MCF 10A (cell line): ENCODE measurements at regions not wholly inside any gene's neighbourhood (a gene's known extent, or its start where the extent isn't known, plus 50 kb on each side); places are given as distances from the start of the nearest gene placed in this dataset.
A peak's percentile ranks its signal among the peaks of the same experiment; 100 is the strongest.

Source experiments
- BruUV-seq: library from RNA; stranded (reverse); fragments of 400-500 nt; replicated peaks from 2 replicates; lab custom pipeline; 2021; lab: Mats Ljungman, UMichigan
- CTCF ChIA-PET: fragments of 300-600 bp; sonication (Branson Sonifier 250); formaldehyde crosslinking; extraction: SDS; loops from one replicate; lab custom pipeline; 2021; ENCODE audit warnings: antibody characterized with exemption, inconsistent platforms; lab: Yijun Ruan, JAX
- POLR2A ChIA-PET: fragments of 300-600, 350-650 bp; sonication (Branson Sonifier 250); formaldehyde crosslinking; extraction: SDS; loops from one replicate; lab custom pipeline; 2020; ENCODE audit warnings: antibody characterized with exemption, inconsistent platforms; lab: Yijun Ruan, JAX
- DNase-seq: peaks from one replicate; pipeline ENCODE4 v3.0.0-alpha.2; 2018; ENCODE audit not compliant: unreplicated experiment
- H3K27ac Mint-ChIP-seq: one replicate; pipeline ENCODE4 v1.8.0; 2022; ENCODE audit warnings: mild to moderate bottlenecking, low read depth, mixed read lengths; ENCODE audit not compliant: unreplicated experiment
- H3K27me3 Mint-ChIP-seq: one replicate; pipeline ENCODE4 v1.8.0; 2022; ENCODE audit warnings: mixed read lengths; ENCODE audit not compliant: insufficient read depth, unreplicated experiment
- H3K36me3 Mint-ChIP-seq: one replicate; pipeline ENCODE4 v1.8.0; 2022; ENCODE audit warnings: mild to moderate bottlenecking, moderate library complexity, mixed read lengths; ENCODE audit not compliant: insufficient read depth, unreplicated experiment
- H3K4me1 Mint-ChIP-seq: one replicate; pipeline ENCODE4 v1.8.0; 2022; ENCODE audit warnings: mixed read lengths; ENCODE audit not compliant: insufficient read depth, unreplicated experiment
- H3K4me3 Mint-ChIP-seq: one replicate; pipeline ENCODE4 v1.8.0; 2022; ENCODE audit warnings: mild to moderate bottlenecking, moderate library complexity, mixed read lengths; ENCODE audit not compliant: unreplicated experiment
- H3K9me3 Mint-ChIP-seq: one replicate; pipeline ENCODE4 v1.8.0; 2022; ENCODE audit warnings: mixed read lengths; ENCODE audit not compliant: unreplicated experiment
- intact Hi-C: fragments of 100-400 bp; cut with micrococcal nuclease; formaldehyde crosslinking; loops from 2 replicates; pipeline ENCODE4 v1.14.1; 2022
- TF ChIP-seq, protein P1 (sequence below): fragments of 200-600 bp; IDR thresholded peaks from one replicate; pipeline ENCODE4 v1.8.0; 2022; ENCODE audit warnings: antibody characterized with exemption, mild to moderate bottlenecking; ENCODE audit not compliant: unreplicated experiment

DNA sequence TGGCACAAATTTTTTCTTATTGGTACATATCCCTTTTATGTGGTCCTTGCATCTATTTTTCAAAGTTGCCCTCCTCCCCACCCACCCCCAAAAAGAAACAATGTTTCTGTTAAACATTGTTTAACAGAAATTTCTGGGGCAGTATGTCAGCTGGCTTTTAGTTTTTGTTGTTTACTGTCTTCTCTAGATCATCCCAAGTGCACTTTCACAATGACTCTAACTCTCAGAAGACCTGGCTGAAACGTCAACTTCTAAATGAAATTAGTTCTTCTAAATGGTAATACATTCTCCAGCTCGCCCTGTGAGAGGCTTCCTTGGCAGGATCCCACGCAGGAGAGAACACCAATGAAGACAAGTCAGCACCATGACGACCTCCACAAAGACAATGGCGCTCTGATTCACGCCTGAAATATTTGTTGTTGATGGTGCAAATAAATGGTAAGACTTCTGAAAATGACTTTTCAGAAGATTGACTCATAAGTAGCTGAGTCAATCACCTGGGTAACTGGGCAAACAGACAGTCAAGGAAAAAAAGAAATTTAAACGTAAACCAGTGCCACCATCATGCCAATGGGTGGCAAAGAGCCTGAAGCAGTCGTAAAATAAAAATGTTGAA lies 293.7 kb downstream of the FZD1 start:
- intact Hi-C loops = loop anchor here (2.0 kb wide), 1 partner anchor 293 kb away; the partner anchor contains the start of gene FZD1
- TF ChIP-seq, protein P1, sequence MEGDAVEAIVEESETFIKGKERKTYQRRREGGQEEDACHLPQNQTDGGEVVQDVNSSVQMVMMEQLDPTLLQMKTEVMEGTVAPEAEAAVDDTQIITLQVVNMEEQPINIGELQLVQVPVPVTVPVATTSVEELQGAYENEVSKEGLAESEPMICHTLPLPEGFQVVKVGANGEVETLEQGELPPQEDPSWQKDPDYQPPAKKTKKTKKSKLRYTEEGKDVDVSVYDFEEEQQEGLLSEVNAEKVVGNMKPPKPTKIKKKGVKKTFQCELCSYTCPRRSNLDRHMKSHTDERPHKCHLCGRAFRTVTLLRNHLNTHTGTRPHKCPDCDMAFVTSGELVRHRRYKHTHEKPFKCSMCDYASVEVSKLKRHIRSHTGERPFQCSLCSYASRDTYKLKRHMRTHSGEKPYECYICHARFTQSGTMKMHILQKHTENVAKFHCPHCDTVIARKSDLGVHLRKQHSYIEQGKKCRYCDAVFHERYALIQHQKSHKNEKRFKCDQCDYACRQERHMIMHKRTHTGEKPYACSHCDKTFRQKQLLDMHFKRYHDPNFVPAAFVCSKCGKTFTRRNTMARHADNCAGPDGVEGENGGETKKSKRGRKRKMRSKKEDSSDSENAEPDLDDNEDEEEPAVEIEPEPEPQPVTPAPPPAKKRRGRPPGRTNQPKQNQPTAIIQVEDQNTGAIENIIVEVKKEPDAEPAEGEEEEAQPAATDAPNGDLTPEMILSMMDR = no peak
- POLR2A ChIA-PET = interaction anchor here (0.6 to 1.2 kb wide), 8 partner anchors 9 to 1228 kb away, joined by 3 to 5 read pairs (median 3); no protein-coding TSS in a partner anchor
- H3K27ac Mint-ChIP-seq = peak overlapping the region; percentile 98
- peaks cover 27% of the 10 kb centered on the region for H3K4me1 Mint-ChIP-seq
- DNase-seq = peak; percentile 97
- no peaks in the 10 kb centered on the region for H3K27me3 Mint-ChIP-seq
- CTCF ChIA-PET = interaction anchor here (0.5 to 1.3 kb wide), 4 partner anchors 9 to 322 kb away, joined by 3 to 4 read pairs (median 4); no protein-coding TSS in a partner anchor
- BruUV-seq = no TSS peak
- no peaks in the 10 kb centered on the region for H3K9me3 Mint-ChIP-seq
- no peaks in the 10 kb centered on the region for H3K36me3 Mint-ChIP-seq
- H3K4me3 Mint-ChIP-seq = peak overlapping the region; percentile 59

DNA sequence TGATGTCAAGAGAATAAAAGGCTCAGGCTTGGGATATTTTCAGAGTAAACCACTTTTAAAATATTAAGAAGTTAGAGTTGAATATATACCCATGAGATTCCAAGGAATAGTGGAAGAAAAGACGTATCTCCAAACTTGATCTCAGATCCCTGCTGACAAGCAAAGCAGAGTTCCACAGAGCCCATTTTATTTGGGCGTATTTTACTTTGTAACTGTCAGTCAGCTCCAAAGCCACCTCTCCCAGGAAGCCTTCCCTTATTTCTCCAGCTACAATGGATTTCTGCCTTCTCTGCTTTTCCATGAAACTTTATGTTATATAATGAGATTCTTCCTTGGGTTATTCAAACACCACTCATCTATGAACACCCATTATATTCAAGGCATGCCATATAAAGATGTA lies 295.7 kb downstream of the FZD1 start:
- CTCF ChIA-PET = no interaction called here
- TF ChIP-seq, protein P1 = no peak
- Mint-ChIP-seq H3K4me1 (peaks cover 27% of the 10 kb centered on the region), H3K36me3 (no peaks in the 10 kb centered on the region), H3K27me3 (no peaks in the 10 kb centered on the region), H3K27ac (no peak overlapping the region), H3K4me3 (no peak overlapping the region), H3K9me3 (no peaks in the 10 kb centered on the region)
- POLR2A ChIA-PET = no interaction called here
- DNase-seq = no peak
- no TSS peak for BruUV-seq
- intact Hi-C loops = loop anchor here (2.0 kb wide), 1 partner anchor 295 kb away; the partner anchor contains the start of gene FZD1

DNA sequence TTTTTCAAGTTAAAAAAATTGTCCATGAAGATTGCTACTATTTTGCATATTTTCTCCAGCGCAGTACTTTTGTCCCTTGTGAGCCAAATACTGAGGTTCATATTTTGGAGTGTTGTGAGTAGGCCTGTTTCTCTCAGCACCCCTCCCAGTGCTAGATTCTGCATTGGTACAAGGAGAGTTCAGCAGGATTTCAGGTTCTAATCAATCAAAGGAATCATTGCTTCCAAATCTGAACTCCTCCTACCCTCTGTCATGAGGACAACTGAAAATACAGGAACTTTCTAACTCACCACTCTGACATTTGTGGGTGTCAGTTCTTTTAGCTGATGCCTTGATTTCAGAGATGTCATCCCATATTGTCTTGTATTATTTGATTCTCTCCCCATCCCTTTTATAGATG lies 299.9 kb downstream of the FZD1 start:
- intact Hi-C loops = no loop called here
- no peak overlapping the region for H3K27ac Mint-ChIP-seq
- H3K27me3 Mint-ChIP-seq = no peaks in the 10 kb centered on the region
- TF ChIP-seq, protein P1 = no peak
- H3K4me1 Mint-ChIP-seq = peaks cover 7% of the 10 kb centered on the region
- H3K36me3 Mint-ChIP-seq = no peaks in the 10 kb centered on the region
- no TSS peak for BruUV-seq
- ChIA-PET POLR2A (no interaction called here), CTCF (interaction anchor here (0.7 kb wide), 1 partner anchor 36 kb away, joined by 3 read pairs; no protein-coding TSS in a partner anchor)
- no peak for DNase-seq
- no peak overlapping the region for H3K4me3 Mint-ChIP-seq
- no peaks in the 10 kb centered on the region for H3K9me3 Mint-ChIP-seq

DNA sequence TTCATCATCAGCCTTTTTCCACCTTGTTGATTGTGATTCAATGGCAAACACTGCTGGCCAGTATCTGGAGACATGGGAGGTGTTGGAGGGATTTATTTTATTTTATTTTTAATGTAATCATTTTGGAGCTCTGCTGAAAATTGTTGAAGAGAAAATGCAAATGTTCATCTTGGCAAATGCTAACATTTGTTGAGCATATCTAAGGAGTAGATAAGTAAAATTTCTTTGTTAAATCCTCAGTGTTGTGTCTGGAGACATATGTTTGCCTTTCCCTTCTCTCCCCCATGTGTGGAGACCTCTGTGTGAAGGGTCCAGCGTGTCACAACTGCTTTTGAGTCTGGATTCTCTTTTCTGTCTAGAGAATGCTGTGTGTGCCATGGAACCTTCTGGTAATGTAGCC lies 300.3 kb downstream of the FZD1 start:
- Mint-ChIP-seq H3K36me3 (no peaks in the 10 kb centered on the region), H3K4me1 (peaks cover 7% of the 10 kb centered on the region), H3K4me3 (no peak overlapping the region), H3K27ac (no peak overlapping the region), H3K27me3 (no peaks in the 10 kb centered on the region), H3K9me3 (no peaks in the 10 kb centered on the region)
- no peak for DNase-seq
- TF ChIP-seq, protein P1 = no peak
- ChIA-PET POLR2A (no interaction called here), CTCF (interaction anchor here (0.7 kb wide), 1 partner anchor 35 kb away, joined by 3 read pairs; no protein-coding TSS in a partner anchor)
- no TSS peak for BruUV-seq
- intact Hi-C loops = no loop called here
